T-cell (primary cell): ENCODE measurements at regions not wholly inside any gene's neighbourhood (a gene's known extent, or its start where the extent isn't known, plus 50 kb on each side); places are given as distances from the start of the nearest gene placed in this dataset.

ENCODE experiments used
- ATAC-seq, 4 experiments: fragments of 200-7000 bp in 3 of 4; fragments of 150-1000 bp in 1 of 4; cut with Tn5 transposase; replicated peaks in 1 of 4; 1 replicate in 3 of 4; 2 replicates in 1 of 4; pipeline ENCODE4 v1.10.0; 2021; ENCODE audit warnings: moderate library complexity in 3 of 4, mild to moderate bottlenecking in 2 of 4, moderate number of reproducible peaks in 1 of 4
- CTCF ChIA-PET, 2 donors: fragments of 300-600 bp; sonication (Branson Sonifier 250); formaldehyde crosslinking; loops; one replicate each; lab custom pipeline; 2022; ENCODE audit warnings: antibody characterized with exemption in 2 of 2; lab: Charles Lee
- POLR2A ChIA-PET, 2 donors: fragments of 300-600 bp; sonication (Branson Sonifier 250); formaldehyde crosslinking; loops; one replicate each; lab custom pipeline; 2022; ENCODE audit warnings: antibody characterized with exemption in 2 of 2; lab: Charles Lee
- DNase-seq, 35 experiments: peaks; one replicate each; pipeline versions ENCODE4 v3.0.0 to v3.0.0-alpha.2; 2013 to 2023
- H3K27ac ChIP-seq: one replicate; pipeline ENCODE4 v1.5.1; 2013; ENCODE audit warnings: low read length
- H3K27me3 ChIP-seq, 2 experiments: replicated peaks in 1 of 2; 1 replicate in 1 of 2; 2 replicates in 1 of 2; pipeline versions ENCODE4 v1.6.1 to v1.7.0; 2013; ENCODE audit warnings: low read length in 1 of 2, mixed read lengths in 1 of 2; ENCODE audit not compliant: control insufficient read depth in 2 of 2, insufficient read depth in 2 of 2; ENCODE audit errors: extremely low read depth in 1 of 2
- H3K36me3 ChIP-seq, 2 donors: 1 replicate in 1 of 2; 2 replicates in 1 of 2; pipeline versions ENCODE4 v1.6.1 to v1.7.0; 2013; ENCODE audit warnings: low read length in 1 of 2; ENCODE audit not compliant: control insufficient read depth in 2 of 2, insufficient read depth in 1 of 2; ENCODE audit errors: extremely low read depth in 1 of 2
- H3K4me1 ChIP-seq, 2 experiments: 1 replicate in 1 of 2; 2 replicates in 1 of 2; pipeline versions ENCODE4 v1.6.1 to v1.7.0; 2013; ENCODE audit warnings: low read length in 2 of 2, mixed read lengths in 1 of 2; ENCODE audit not compliant: insufficient read depth in 2 of 2, control insufficient read depth in 1 of 2; ENCODE audit errors: extremely low read depth in 1 of 2
- H3K4me3 ChIP-seq, 2 donors: 1 replicate in 1 of 2; 2 replicates in 1 of 2; pipeline versions ENCODE4 v1.5.1 to v1.7.0; 2013; ENCODE audit warnings: mild to moderate bottlenecking in 2 of 2, low read length in 1 of 2, moderate library complexity in 1 of 2; ENCODE audit not compliant: control insufficient read depth in 1 of 2; ENCODE audit errors: extremely low read depth in 1 of 2
- H3K9me3 ChIP-seq: 2 replicates; pipeline ENCODE4 v1.7.0; 2013
- H3K27ac Mint-ChIP-seq, 2 donors: one replicate each; pipeline ENCODE4 v1.8.0; 2020 to 2021; ENCODE audit warnings: mild to moderate bottlenecking in 2 of 2, mixed read lengths in 2 of 2
- H3K27me3 Mint-ChIP-seq, 2 donors: one replicate each; pipeline ENCODE4 v1.8.0; 2021 to 2022; ENCODE audit warnings: mixed read lengths in 2 of 2
- H3K36me3 Mint-ChIP-seq: one replicate; pipeline ENCODE4 v1.8.0; 2021; ENCODE audit warnings: mixed read lengths
- H3K4me1 Mint-ChIP-seq, 3 donors: one replicate each; pipeline ENCODE4 v1.8.0; 2020 to 2022; ENCODE audit warnings: mixed read lengths in 3 of 3, mild to moderate bottlenecking in 1 of 3
- H3K4me3 Mint-ChIP-seq, 3 donors: one replicate each; pipeline ENCODE4 v1.8.0; 2020 to 2022; ENCODE audit warnings: mild to moderate bottlenecking in 3 of 3, mixed read lengths in 3 of 3, moderate library complexity in 3 of 3
- H3K9me3 Mint-ChIP-seq, 3 donors: one replicate each; pipeline ENCODE4 v1.8.0; 2020 to 2022; ENCODE audit warnings: mixed read lengths in 3 of 3
- WGBS: methylation state at CpG from one replicate; pipeline ENCODE4 v1.1.5; 2013; ENCODE audit warnings: missing lambda C conversion rate; ENCODE audit not compliant: insufficient coverage; 5-methylcytosine and 5-hydroxymethylcytosine counted together

DNA sequence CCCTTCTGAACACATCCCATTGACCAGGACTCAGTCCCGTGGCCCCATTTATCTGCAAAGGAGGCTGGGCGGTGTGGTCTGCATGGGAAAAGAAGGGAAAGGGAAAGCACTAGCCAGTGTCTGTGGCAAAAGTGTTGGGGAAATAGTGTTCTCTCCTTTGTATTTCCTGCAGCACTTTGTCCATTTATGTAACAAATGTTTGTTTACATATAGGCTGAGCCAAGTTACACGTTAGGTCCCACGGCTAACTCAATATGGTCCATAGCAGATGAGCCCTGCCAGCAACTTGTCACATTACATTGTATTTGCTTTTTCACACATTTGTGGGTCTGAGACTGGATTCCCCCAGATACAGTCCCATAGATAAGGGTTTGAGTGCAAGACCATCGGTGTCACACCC lies 260.5 kb downstream of the MSX2 start:
- POLR2A ChIA-PET: no interaction called here
- H3K36me3 Mint-ChIP-seq: no peaks in the 10 kb centered on the region
- WGBS: 72% methylated on average over 2 of the region's 5 CpGs

DNA sequence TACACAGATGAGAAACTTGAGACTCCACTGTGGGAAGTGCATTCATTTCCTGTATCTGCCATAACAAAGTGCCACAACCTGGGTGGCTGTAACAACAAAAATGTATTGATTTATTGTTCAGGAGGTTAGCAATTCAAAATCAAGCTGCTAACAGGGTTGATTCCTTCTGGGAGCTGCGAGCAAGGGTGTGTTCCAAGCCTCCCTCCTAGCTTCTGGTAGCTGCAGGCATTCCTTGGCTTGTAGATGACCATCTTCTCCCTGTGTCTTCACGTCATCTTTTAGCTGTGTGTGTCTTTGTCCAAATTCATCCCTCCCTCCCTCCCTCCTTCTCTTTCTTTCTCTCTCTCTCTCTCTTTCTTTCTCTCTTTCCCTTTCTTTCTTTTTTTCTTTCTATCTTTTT lies 258.1 kb downstream of the MSX2 start:
- POLR2A ChIA-PET: no interaction called here

More for the DNA sequence above, 260.5 kb downstream of the MSX2 start:
- Histone ChIP-seq H3K27ac (no peak overlapping the region), H3K9me3 (no peaks in the 10 kb centered on the region), H3K4me3 (no peak overlapping the region), H3K27me3 (no peaks in the 10 kb centered on the region), H3K4me1 (no peaks in the 10 kb centered on the region), H3K36me3 (no peaks in the 10 kb centered on the region)
- ATAC-seq (no peak), DNase-seq (no peak)
- Mint-ChIP-seq H3K9me3 (no peaks in the 10 kb centered on the region), H3K4me1 (no peaks in the 10 kb centered on the region), H3K4me3 (no peak overlapping the region), H3K27ac (no peak overlapping the region), H3K27me3 (peaks cover 0 to 13% of the 10 kb centered on the region in 2 donors)
- CTCF ChIA-PET: no interaction called here

GRCh38 chr5:174981416-174981815 lies 257.0 kb downstream of the MSX2 start:
- no peak overlapping the region for H3K4me3 ChIP-seq
- ATAC-seq (no peak), DNase-seq (no peak)
- no peak overlapping the region for H3K27ac ChIP-seq
- Mint-ChIP-seq H3K4me3 (no peak overlapping the region), H3K27me3 (peaks cover 0 to 20% of the 10 kb centered on the region in 2 donors), H3K27ac (no peak overlapping the region), H3K9me3 (no peaks in the 10 kb centered on the region), H3K36me3 (no peaks in the 10 kb centered on the region), H3K4me1 (no peaks in the 10 kb centered on the region)
- H3K4me1 ChIP-seq: no peaks in the 10 kb centered on the region
- H3K27me3 ChIP-seq: no peaks in the 10 kb centered on the region
- 71% methylated on average over 6 of the region's 6 CpGs for WGBS
- CTCF ChIA-PET: no interaction called here
- POLR2A ChIA-PET: no interaction called here
- H3K9me3 ChIP-seq: no peaks in the 10 kb centered on the region
- no peaks in the 10 kb centered on the region for H3K36me3 ChIP-seq

More for the DNA sequence above, 258.1 kb downstream of the MSX2 start:
- DNase-seq (no peak), ATAC-seq (no peak)
- H3K27ac Mint-ChIP-seq: no peak overlapping the region
- CTCF ChIA-PET: no interaction called here
- no peaks in the 10 kb centered on the region for H3K27me3 ChIP-seq
- H3K4me3 ChIP-seq: no peak overlapping the region
- H3K4me3 Mint-ChIP-seq: no peak overlapping the region
- H3K27me3 Mint-ChIP-seq: peaks cover 0 to 17% of the 10 kb centered on the region in 2 donors
- no peaks in the 10 kb centered on the region for H3K4me1 Mint-ChIP-seq
- WGBS: 81% methylated on average over 2 of the region's 2 CpGs
- H3K9me3 ChIP-seq: no peaks in the 10 kb centered on the region
- H3K9me3 Mint-ChIP-seq: no peaks in the 10 kb centered on the region
- H3K27ac ChIP-seq: no peak overlapping the region
- H3K4me1 ChIP-seq: no peaks in the 10 kb centered on the region
- no peaks in the 10 kb centered on the region for H3K36me3 Mint-ChIP-seq
- no peaks in the 10 kb centered on the region for H3K36me3 ChIP-seq

DNA sequence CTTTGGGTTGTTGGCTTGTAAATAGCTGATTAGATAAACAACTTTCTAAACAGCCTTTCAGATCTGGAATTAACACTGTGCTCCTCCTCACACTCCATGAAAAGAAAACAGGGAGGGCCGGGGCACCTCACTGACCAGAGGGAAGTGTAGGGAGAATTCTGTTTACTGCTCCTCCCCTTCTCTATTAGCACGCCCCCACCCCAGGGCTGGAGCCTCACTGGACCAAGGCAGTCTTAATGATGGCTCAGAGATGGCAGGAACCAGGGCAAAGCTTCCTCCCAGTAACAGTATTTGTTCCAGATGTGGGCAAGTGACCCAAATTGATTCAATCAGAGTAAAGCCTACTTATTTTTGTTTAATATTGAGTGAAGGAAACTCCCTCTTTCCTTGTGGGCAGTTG lies 256.6 kb downstream of the MSX2 start:
- no peaks in the 10 kb centered on the region for H3K36me3 Mint-ChIP-seq
- Histone ChIP-seq H3K9me3 (no peaks in the 10 kb centered on the region), H3K4me1 (no peaks in the 10 kb centered on the region), H3K36me3 (no peaks in the 10 kb centered on the region), H3K27ac (no peak overlapping the region), H3K27me3 (no peaks in the 10 kb centered on the region), H3K4me3 (no peak overlapping the region)
- no peak overlapping the region for H3K27ac Mint-ChIP-seq
- no peak overlapping the region for H3K4me3 Mint-ChIP-seq
- ChIA-PET CTCF (no interaction called here), POLR2A (no interaction called here)
- H3K9me3 Mint-ChIP-seq: no peaks in the 10 kb centered on the region
- DNase-seq: no peak
- H3K4me1 Mint-ChIP-seq: no peaks in the 10 kb centered on the region
- no CpG with 5 or more reads among the region's 2 CpGs for WGBS
- no peak for ATAC-seq
- peaks cover 0 to 20% of the 10 kb centered on the region in 2 donors for H3K27me3 Mint-ChIP-seq

DNA sequence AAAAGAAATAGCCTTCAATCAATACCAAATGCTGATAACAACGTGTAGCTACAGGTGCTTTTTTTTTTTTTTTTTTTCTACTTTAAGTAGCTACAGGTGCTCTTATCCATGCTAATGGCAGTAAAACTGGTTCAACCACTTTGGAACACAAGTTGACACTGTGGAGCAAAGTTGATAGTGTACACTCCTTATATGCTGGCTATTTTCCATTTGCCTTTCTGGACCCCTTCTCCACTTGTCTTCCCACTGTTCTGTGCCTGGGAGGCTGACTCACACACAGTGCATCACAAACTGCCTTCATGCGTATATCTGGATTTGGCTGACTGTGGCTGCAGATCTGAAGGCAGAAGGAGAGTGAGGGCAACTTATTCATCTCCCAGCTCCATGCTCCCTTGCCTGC lies 247.9 kb downstream of the MSX2 start:
- no peak overlapping the region for H3K27ac ChIP-seq
- Mint-ChIP-seq H3K4me3 (no peak overlapping the region), H3K9me3 (peaks cover 11 to 28% (median 18%) of the 10 kb centered on the region in 3 donors), H3K4me1 (no peaks in the 10 kb centered on the region), H3K27me3 (peaks cover 16 to 33% of the 10 kb centered on the region in 2 donors), H3K27ac (no peak overlapping the region), H3K36me3 (no peaks in the 10 kb centered on the region)
- H3K27me3 ChIP-seq: peaks cover 6 to 12% of the 10 kb centered on the region in 2 experiments
- DNase-seq (no peak), ATAC-seq (no peak)
- POLR2A ChIA-PET: no interaction called here
- no peaks in the 10 kb centered on the region for H3K9me3 ChIP-seq
- CTCF ChIA-PET: interaction anchor here in 1 of 2 donors (0.5 kb wide), 1 partner anchor 1676 kb away, joined by 3 read pairs; no protein-coding TSS in a partner anchor
- H3K4me3 ChIP-seq: no peak overlapping the region
- H3K4me1 ChIP-seq: no peaks in the 10 kb centered on the region
- H3K36me3 ChIP-seq: no peaks in the 10 kb centered on the region
- WGBS: no CpG with 5 or more reads among the region's 2 CpGs

DNA sequence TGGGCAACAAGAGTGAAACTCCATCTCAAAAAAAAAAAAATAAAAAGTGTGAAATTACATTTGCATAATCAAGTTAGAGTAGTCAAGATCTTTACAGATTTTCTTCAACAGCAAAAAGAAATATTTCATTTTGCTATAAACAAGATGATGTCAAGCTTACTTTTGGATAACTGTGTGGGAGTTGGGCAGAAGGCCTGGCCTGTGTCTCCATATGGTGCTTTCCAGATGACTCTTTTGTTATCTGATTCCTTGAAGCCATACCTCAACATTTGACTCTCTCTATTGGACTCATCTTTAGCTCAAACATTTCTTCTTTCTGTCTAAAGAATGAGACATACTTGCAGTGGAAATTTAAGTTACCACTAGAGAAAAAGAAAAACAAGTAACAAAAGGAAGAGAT lies 246.8 kb downstream of the MSX2 start:
- H3K4me3 Mint-ChIP-seq: no peak overlapping the region
- H3K4me1 Mint-ChIP-seq: no peaks in the 10 kb centered on the region
- peaks cover 20 to 39% (median 24%) of the 10 kb centered on the region in 3 donors for H3K9me3 Mint-ChIP-seq
- H3K27me3 ChIP-seq: peaks cover 6 to 12% of the 10 kb centered on the region in 2 experiments
- H3K36me3 ChIP-seq: no peaks in the 10 kb centered on the region
- no peak overlapping the region for H3K27ac Mint-ChIP-seq
- no peaks in the 10 kb centered on the region for H3K4me1 ChIP-seq
- ATAC-seq (no peak), DNase-seq (no peak)
- ChIA-PET POLR2A (no interaction called here), CTCF (interaction anchor here in 1 of 2 donors (0.6 kb wide), 1 partner anchor 845 kb away, joined by 3 read pairs; no protein-coding TSS in a partner anchor)
- no peaks in the 10 kb centered on the region for H3K36me3 Mint-ChIP-seq
- H3K27me3 Mint-ChIP-seq: peaks cover 16 to 31% of the 10 kb centered on the region in 2 donors
- no peak overlapping the region for H3K27ac ChIP-seq
- no peak overlapping the region for H3K4me3 ChIP-seq
- no peaks in the 10 kb centered on the region for H3K9me3 ChIP-seq

DNA sequence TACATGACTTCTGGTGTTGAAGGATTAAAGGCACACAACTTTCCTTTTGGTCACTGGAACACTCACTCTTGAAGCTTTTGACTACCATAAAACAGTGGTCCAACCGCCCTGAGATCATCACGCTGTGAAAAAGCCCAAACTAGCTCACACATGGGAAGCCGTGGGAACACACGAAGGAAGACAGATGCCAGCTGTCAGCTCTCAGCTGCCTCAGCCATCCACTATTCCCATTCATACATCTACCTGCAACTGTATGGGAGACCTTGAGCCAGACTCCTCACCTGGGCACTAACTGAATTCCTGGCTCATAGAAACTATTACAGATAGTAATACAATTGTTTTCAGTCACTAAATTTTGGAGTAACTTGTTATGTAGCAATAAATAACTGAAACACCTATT lies 246.1 kb downstream of the MSX2 start:
- DNase-seq: no peak
- Mint-ChIP-seq H3K27ac (no peak overlapping the region), H3K4me1 (no peaks in the 10 kb centered on the region), H3K27me3 (peaks cover 15 to 29% of the 10 kb centered on the region in 2 donors), H3K9me3 (peaks cover 20 to 42% (median 27%) of the 10 kb centered on the region in 3 donors), H3K4me3 (no peak overlapping the region), H3K36me3 (no peaks in the 10 kb centered on the region)
- Histone ChIP-seq H3K4me1 (no peaks in the 10 kb centered on the region), H3K4me3 (no peak overlapping the region), H3K36me3 (no peaks in the 10 kb centered on the region), H3K27me3 (peaks cover 6 to 10% of the 10 kb centered on the region in 2 experiments), H3K27ac (no peak overlapping the region), H3K9me3 (no peaks in the 10 kb centered on the region)
- 91% methylated on average over 4 of the region's 4 CpGs for WGBS
- POLR2A ChIA-PET: no interaction called here
- CTCF ChIA-PET: no interaction called here
- ATAC-seq: no peak
